ENCODE measurements at regions not wholly inside any gene's neighbourhood (a gene's known extent, or its start where the extent isn't known, plus 50 kb on each side); places are given as distances from the start of the nearest gene placed in this dataset.

DNA sequence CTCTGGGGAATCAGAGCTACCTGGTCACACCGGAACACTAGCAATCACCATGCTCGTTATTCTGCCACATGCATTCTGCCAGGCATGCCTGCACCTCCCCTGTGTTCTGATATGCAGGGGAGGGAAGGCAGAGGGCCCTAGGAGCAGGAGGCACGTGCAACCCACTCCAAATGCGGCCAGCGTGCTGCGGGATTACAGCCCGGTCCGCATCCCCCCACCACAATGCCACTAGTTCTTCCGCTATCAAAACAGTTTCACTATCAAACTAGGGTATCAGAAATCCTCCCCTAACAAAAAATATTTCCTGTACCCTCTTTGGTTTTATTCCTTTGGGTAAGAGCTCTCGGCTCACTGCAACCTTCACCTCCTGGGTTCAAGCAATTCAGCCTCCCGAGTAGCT lies 223.2 kb upstream of the IGF1R start (continued):
- TF ChIP-seq, protein P1, sequence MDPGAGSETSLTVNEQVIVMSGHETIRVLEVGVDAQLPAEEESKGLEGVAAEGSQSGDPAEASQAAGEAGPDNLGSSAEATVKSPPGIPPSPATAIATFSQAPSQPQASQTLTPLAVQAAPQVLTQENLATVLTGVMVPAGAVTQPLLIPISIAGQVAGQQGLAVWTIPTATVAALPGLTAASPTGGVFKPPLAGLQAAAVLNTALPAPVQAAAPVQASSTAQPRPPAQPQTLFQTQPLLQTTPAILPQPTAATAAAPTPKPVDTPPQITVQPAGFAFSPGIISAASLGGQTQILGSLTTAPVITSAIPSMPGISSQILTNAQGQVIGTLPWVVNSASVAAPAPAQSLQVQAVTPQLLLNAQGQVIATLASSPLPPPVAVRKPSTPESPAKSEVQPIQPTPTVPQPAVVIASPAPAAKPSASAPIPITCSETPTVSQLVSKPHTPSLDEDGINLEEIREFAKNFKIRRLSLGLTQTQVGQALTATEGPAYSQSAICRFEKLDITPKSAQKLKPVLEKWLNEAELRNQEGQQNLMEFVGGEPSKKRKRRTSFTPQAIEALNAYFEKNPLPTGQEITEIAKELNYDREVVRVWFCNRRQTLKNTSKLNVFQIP (CRISPR knock-in tag; IDR thresholded peaks at IDR 0.05; ENCODE audit: borderline replicate concordance, low read depth) = no peak

DNA sequence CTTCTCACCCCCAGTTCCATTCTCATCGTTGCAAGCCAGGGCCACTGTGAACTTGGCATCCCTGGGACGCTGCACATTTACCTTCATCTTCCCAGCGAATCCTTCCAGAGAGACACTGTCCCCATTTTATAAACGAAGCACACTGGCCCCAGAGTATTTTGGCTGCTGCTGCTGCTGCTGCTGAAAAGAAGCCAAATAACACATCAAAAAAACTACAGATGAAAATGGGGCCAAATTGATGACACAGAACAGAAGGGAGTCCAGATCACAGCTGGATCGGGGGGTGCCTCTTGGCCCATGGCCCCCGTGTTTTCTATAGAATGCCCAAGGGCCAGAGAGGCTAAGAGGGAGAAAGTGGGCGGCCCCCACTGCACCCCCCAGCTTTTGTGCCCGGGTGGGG lies 221.0 kb upstream of the IGF1R start:
- no peak for ATAC-seq
- TF ChIP-seq, protein P2, sequence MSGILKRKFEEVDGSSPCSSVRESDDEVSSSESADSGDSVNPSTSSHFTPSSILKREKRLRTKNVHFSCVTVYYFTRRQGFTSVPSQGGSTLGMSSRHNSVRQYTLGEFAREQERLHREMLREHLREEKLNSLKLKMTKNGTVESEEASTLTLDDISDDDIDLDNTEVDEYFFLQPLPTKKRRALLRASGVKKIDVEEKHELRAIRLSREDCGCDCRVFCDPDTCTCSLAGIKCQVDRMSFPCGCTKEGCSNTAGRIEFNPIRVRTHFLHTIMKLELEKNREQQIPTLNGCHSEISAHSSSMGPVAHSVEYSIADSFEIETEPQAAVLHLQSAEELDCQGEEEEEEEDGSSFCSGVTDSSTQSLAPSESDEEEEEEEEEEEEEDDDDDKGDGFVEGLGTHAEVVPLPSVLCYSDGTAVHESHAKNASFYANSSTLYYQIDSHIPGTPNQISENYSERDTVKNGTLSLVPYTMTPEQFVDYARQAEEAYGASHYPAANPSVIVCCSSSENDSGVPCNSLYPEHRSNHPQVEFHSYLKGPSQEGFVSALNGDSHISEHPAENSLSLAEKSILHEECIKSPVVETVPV (CRISPR knock-in tag; IDR thresholded peaks at IDR 0.05) = no peak
- TF ChIP-seq ZFP30 (CRISPR knock-in tag; IDR thresholded peaks at IDR 0.05) (no peak), TOX (CRISPR knock-in tag; IDR thresholded peaks at IDR 0.05; ENCODE audit: borderline replicate concordance) (no peak), ZNF70 (CRISPR knock-in tag; IDR thresholded peaks at IDR 0.05) (no peak), RARB (CRISPR knock-in tag; IDR thresholded peaks at IDR 0.05) (no peak), ISL1 (CRISPR knock-in tag; IDR thresholded peaks at IDR 0.05) (no peak), CSDC2 (CRISPR knock-in tag; IDR thresholded peaks at IDR 0.05) (no peak), ZNF8 (CRISPR knock-in tag; IDR thresholded peaks at IDR 0.05) (no peak), TCF4 (CRISPR knock-in tag; IDR thresholded peaks at IDR 0.05; ENCODE audit: borderline replicate concordance) (no peak), ESRRG (CRISPR knock-in tag; IDR thresholded peaks at IDR 0.05) (no peak), ZFP3 (CRISPR knock-in tag; IDR thresholded peaks at IDR 0.05) (no peak), OSR1 (CRISPR knock-in tag; IDR thresholded peaks at IDR 0.05) (no peak), ZC3H10 (CRISPR knock-in tag; IDR thresholded peaks at IDR 0.05) (no peak), ZNF565 (CRISPR knock-in tag; conservative IDR thresholded peaks at IDR 0.05; ENCODE audit: low read depth) (no peak)
- TF ChIP-seq, protein P1 (CRISPR knock-in tag; IDR thresholded peaks at IDR 0.05; ENCODE audit: borderline replicate concordance, low read depth) = no peak
- TF ChIP-seq, protein P3, sequence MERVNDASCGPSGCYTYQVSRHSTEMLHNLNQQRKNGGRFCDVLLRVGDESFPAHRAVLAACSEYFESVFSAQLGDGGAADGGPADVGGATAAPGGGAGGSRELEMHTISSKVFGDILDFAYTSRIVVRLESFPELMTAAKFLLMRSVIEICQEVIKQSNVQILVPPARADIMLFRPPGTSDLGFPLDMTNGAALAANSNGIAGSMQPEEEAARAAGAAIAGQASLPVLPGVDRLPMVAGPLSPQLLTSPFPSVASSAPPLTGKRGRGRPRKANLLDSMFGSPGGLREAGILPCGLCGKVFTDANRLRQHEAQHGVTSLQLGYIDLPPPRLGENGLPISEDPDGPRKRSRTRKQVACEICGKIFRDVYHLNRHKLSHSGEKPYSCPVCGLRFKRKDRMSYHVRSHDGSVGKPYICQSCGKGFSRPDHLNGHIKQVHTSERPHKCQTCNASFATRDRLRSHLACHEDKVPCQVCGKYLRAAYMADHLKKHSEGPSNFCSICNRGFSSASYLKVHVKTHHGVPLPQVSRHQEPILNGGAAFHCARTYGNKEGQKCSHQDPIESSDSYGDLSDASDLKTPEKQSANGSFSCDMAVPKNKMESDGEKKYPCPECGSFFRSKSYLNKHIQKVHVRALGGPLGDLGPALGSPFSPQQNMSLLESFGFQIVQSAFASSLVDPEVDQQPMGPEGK (CRISPR knock-in tag; IDR thresholded peaks at IDR 0.05; ENCODE audit: borderline replicate concordance) = no peak
- TF ChIP-seq, protein P4, sequence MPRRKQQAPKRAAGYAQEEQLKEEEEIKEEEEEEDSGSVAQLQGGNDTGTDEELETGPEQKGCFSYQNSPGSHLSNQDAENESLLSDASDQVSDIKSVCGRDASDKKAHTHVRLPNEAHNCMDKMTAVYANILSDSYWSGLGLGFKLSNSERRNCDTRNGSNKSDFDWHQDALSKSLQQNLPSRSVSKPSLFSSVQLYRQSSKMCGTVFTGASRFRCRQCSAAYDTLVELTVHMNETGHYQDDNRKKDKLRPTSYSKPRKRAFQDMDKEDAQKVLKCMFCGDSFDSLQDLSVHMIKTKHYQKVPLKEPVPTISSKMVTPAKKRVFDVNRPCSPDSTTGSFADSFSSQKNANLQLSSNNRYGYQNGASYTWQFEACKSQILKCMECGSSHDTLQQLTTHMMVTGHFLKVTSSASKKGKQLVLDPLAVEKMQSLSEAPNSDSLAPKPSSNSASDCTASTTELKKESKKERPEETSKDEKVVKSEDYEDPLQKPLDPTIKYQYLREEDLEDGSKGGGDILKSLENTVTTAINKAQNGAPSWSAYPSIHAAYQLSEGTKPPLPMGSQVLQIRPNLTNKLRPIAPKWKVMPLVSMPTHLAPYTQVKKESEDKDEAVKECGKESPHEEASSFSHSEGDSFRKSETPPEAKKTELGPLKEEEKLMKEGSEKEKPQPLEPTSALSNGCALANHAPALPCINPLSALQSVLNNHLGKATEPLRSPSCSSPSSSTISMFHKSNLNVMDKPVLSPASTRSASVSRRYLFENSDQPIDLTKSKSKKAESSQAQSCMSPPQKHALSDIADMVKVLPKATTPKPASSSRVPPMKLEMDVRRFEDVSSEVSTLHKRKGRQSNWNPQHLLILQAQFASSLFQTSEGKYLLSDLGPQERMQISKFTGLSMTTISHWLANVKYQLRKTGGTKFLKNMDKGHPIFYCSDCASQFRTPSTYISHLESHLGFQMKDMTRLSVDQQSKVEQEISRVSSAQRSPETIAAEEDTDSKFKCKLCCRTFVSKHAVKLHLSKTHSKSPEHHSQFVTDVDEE (CRISPR knock-in tag; IDR thresholded peaks at IDR 0.05) = no peak

DNA sequence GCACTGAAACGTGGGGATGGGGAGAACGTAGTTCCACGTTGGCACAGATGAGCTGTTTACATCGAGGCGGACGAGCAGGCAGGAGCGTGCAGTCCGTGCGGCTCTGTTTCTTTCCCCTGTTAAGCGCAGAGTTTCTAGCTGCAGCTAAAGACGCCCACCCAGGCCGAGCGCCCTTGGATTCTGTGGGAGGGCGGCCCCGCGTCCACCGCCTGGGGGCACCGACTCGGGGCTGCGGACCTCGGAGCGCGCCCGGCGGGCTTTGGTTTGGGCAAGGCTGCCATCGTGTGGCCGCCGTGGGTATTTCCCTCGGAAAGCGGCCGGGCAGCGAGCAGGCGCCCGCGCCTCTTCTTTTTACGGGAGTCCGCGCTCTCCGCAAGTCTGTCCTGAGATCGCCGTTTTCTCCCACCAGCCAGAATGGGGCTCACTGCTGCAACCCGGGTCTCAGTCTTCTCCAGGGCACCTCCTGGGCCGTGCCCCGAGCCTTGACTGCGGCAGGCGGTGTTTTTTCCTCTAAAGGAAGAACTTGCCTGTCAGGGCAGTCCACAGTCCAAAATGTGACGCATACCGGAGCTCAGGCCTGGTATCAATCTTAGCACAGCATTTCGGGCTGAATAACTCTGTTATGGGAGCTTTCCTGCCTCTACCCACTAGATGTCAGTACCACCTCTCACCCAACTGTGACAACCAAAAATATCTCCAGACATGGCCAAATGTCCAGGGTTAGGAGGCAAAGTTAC lies 219.9 kb upstream of the IGF1R start:
- ATAC-seq = peak; percentile 92
- no peak for TF ChIP-seq PPARA (CRISPR knock-in tag; IDR thresholded peaks at IDR 0.05; ENCODE audit: borderline replicate concordance)
- TF ChIP-seq TOX (CRISPR knock-in tag; IDR thresholded peaks at IDR 0.05; ENCODE audit: borderline replicate concordance) = no peak
- TF ChIP-seq RARB (CRISPR knock-in tag; IDR thresholded peaks at IDR 0.05) = no peak
- no peak for TF ChIP-seq ARNTL (CRISPR knock-in tag; IDR thresholded peaks at IDR 0.05; ENCODE audit: borderline replicate concordance, low read depth)
- TF ChIP-seq, protein P4 (CRISPR knock-in tag; IDR thresholded peaks at IDR 0.05) = no peak
- TF ChIP-seq, protein P5, sequence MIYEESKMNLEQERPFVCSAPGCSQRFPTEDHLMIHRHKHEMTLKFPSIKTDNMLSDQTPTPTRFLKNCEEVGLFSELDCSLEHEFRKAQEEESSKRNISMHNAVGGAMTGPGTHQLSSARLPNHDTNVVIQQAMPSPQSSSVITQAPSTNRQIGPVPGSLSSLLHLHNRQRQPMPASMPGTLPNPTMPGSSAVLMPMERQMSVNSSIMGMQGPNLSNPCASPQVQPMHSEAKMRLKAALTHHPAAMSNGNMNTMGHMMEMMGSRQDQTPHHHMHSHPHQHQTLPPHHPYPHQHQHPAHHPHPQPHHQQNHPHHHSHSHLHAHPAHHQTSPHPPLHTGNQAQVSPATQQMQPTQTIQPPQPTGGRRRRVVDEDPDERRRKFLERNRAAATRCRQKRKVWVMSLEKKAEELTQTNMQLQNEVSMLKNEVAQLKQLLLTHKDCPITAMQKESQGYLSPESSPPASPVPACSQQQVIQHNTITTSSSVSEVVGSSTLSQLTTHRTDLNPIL (CRISPR knock-in tag; IDR thresholded peaks at IDR 0.05; ENCODE audit: low read depth) = no peak
- no peak for TF ChIP-seq ZNF8 (CRISPR knock-in tag; IDR thresholded peaks at IDR 0.05)
- no peak for TF ChIP-seq ESRRG (CRISPR knock-in tag; IDR thresholded peaks at IDR 0.05)
- TF ChIP-seq, protein P1 (CRISPR knock-in tag; IDR thresholded peaks at IDR 0.05; ENCODE audit: borderline replicate concordance, low read depth) = no peak
- no peak for TF ChIP-seq SNAI2 (CRISPR knock-in tag; IDR thresholded peaks at IDR 0.05)
- no peak for TF ChIP-seq TCF4 (CRISPR knock-in tag; IDR thresholded peaks at IDR 0.05; ENCODE audit: borderline replicate concordance)
- no peak for TF ChIP-seq ZC3H10 (CRISPR knock-in tag; IDR thresholded peaks at IDR 0.05)
- TF ChIP-seq ZFP30 (CRISPR knock-in tag; IDR thresholded peaks at IDR 0.05) = no peak
